GM18499 (cell line): ENCODE measurements at regions not wholly inside any gene's neighbourhood (a gene's known extent, or its start where the extent isn't known, plus 50 kb on each side); places are given as distances from the start of the nearest gene placed in this dataset.

Source experiments
- ATAC-seq: cut with Tn5 transposase; IDR thresholded peaks from one replicate; pipeline ENCODE4 v1.9.1; 2021; ENCODE audit warnings: moderate number of reproducible peaks; ENCODE audit not compliant: insufficient read depth, unreplicated experiment

- ATAC-seq, result no peak
Measured at GRCh38 chr5:82358457-82358856, 80.3 kb upstream of the RPS23 start.

- ATAC-seq, result no peak
Measured at GRCh38 chr5:82356808-82357671, 78.9 kb upstream of the RPS23 start.

DNA sequence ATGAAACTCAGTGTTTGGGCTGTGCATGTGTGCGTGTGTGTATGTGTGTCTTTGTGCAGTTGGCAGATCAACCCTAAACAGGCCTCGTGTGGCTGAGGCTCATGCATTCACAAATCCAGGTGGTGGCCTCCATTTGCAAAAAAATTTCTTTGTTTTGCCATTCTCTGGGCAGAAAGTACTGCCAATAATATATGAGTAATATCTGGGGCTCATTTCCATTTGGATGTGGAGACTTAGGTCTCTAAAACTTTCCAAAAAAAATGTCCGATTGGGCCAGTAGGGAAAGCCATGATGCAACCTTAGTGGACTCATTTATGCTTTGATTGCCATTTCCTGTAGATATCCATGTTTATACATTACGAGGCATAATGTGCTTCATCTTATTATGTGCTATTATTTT lies 77.9 kb upstream of the RPS23 start:
- ATAC-seq, result no peak

GRCh38 chr5:82355496-82355895 lies 77.3 kb upstream of the RPS23 start:
- ATAC-seq, result no peak

DNA sequence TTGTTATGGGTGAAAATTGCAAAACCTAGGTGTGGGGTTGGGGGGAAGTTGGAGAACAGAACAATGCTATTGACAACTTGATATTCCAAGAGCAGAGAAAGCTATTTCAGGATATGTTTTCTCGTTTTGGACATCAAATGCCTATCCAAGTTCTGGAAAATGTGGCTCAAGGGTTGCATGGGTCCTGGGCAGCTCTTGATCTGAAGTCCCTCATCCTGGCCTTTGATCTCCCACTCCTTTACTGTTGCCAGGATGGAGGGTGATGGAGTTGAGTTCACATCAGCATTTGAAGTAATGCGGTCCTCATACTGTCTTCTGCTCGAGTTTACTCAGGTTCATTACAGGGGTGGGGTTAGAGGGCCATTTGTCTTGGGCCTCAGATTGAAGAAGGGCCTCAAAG lies 76.9 kb upstream of the RPS23 start:
- no peak for ATAC-seq

GRCh38 chr5:82354543-82354942 lies 76.4 kb upstream of the RPS23 start:
- no peak for ATAC-seq

GRCh38 chr5:82353522-82353921 lies 75.4 kb upstream of the RPS23 start:
- no peak for ATAC-seq

- ATAC-seq, result no peak
Measured at GRCh38 chr5:82352146-82352791, 74.1 kb upstream of the RPS23 start.

DNA sequence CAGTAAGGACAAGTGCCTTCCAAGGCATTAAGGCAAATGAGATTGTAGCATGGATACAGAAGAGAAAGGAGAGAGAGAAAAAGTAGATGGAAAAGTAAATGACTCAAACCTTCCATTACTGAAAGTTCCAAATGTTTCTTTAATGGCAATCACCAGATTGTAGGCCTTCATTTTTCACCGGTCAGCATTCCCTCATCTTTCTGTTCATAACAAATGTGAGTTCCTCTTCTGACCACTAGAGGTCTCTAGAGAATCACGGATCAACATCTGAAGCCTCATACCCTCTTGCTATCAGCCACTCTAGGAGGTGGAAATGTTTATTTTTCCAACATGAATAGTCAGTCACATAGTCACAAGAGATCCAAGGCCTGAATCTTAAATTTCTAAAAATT lies 73.6 kb upstream of the RPS23 start:
- ATAC-seq, result peak; percentile 73

- ATAC-seq, result no peak
Measured at GRCh38 chr5:82351297-82351696, 73.1 kb upstream of the RPS23 start.

DNA sequence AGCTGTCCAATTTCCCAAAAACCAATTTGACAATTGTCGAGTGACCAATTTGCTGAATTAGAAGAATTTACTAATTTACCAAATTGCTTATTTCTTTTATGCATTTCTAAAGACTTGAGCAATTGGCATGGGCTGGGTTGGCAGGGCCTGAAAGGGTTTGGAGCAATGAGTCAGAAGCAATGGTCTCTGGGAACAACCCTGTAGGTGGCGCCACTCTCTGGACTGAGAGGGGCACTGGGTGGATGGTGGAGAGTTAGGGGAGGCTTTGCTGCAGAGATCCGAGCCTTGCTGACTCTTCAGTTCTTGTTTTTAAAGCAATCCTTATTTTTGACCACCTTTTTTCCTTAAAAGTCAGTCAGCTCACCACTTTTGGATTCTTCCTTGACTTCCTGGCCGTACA lies 71.5 kb upstream of the RPS23 start:
- ATAC-seq, result no peak

- no peak for ATAC-seq
Measured at GRCh38 chr5:82348784-82349425, 70.8 kb upstream of the RPS23 start.

- no peak for ATAC-seq
Measured at GRCh38 chr5:82347201-82347865, 69.2 kb upstream of the RPS23 start.

GRCh38 chr5:82346399-82347165 lies 68.4 kb upstream of the RPS23 start:
- no peak for ATAC-seq

- ATAC-seq, result no peak
Measured at GRCh38 chr5:82345108-82345507, 67.0 kb upstream of the RPS23 start.

DNA sequence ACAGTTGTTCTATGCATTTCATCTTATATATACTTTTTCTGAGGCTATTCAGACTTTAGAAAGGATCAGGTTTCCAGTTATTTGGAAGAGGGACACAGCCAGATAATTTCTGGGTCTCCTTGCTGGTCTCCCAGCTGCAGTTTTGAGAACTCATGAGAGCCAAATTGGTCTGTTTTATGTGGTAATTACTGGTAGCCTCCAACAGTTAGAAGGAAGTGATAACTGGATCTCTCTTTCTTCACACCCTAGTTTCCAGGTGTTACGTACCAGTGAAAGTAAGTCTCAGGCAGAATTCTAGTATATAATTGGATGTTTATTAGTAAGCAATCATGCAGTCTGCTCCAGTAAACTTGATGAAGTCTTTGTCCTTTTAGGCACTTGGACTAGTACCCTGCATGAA lies 63.2 kb upstream of the RPS23 start:
- ATAC-seq, result no peak

DNA sequence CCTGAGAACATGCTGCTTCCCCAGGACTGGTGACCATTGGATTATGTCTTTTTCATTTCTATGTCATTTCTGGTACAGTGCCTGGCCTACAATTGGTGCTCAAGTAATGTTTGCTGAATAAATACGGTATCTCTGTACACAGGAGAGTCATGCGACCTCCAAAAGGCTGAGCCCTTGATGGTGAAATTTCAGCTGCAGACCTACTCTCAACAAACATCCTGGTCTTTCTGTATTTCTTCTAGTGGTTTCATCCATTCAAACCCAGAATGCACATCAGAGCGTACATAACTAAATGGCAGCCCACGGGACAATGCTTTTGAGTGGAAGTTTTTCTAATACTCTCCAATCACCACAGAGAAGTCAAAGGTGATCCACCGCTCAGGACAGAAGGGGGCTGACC lies 62.6 kb upstream of the RPS23 start:
- no peak for ATAC-seq

DNA sequence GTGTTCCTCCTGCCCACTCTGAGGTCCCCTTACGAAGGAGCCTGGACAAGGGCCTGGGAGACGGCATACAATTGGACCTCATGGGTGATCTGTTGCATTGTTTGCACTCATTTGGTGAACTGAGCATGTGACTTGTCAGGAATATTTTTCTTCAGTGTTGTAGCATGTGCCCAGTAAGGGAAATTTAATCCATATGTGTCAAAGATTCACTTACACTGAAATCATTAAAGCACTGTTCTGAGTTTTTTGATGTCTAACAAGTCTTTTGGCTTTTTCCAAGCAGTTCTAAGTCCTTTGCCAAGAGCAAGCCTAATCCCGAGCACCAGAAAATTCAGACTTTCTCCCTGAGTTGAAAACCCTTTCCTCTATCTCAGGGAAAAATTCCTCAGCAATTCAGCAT lies 61.6 kb upstream of the RPS23 start:
- no peak for ATAC-seq

GRCh38 chr5:82338771-82339373 lies 60.7 kb upstream of the RPS23 start:
- no peak for ATAC-seq

GRCh38 chr5:82336959-82337351 lies 58.8 kb upstream of the RPS23 start:
- no peak for ATAC-seq
